Cardiac fibroblast (primary cell): ENCODE measurements at regions not wholly inside any gene's neighbourhood (a gene's known extent, or its start where the extent isn't known, plus 50 kb on each side); places are given as distances from the start of the nearest gene placed in this dataset.

Source experiments
- DNase-seq, 2 donors: peaks; one replicate each; pipeline versions ENCODE4 v3.0.0 to v3.0.0-alpha.2; 2010; ENCODE audit warnings: low read depth in 2 of 2
- H3K4me3 ChIP-seq, 2 donors: replicated peaks in 1 of 2; 1 replicate in 1 of 2; 2 replicates in 1 of 2; pipeline ENCODE4 v1.5.1; 2011; ENCODE audit warnings: low read depth in 2 of 2, low read length in 2 of 2, mild to moderate bottlenecking in 2 of 2, moderate library complexity in 1 of 2
- TF ChIP-seq, protein P1 (sequence below): IDR thresholded peaks from one replicate; pipeline ENCODE4 v1.5.1; 2011; ENCODE audit warnings: low read depth, mild to moderate bottlenecking, low read length, inconsistent platforms

DNA sequence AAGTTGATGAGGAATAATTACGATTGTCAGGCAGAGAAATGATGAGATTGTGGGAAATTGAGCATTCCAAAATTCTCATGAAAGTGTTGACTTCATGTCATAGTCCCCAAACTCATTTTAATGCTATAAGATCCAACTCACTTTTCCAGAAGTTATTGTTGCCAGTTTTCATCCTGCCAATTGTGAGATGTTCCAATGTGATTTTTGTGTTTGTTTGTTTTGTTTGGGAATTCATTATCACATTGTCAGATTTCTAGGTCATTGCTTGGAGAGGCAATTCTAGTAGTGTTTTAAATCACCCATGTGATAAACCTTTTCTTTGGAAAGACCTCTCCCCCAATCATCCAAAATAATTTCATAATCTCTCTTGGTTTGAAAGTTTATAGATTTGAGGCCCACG is 86.0 kb upstream of the ACVR2A start:
- TF ChIP-seq, protein P1, sequence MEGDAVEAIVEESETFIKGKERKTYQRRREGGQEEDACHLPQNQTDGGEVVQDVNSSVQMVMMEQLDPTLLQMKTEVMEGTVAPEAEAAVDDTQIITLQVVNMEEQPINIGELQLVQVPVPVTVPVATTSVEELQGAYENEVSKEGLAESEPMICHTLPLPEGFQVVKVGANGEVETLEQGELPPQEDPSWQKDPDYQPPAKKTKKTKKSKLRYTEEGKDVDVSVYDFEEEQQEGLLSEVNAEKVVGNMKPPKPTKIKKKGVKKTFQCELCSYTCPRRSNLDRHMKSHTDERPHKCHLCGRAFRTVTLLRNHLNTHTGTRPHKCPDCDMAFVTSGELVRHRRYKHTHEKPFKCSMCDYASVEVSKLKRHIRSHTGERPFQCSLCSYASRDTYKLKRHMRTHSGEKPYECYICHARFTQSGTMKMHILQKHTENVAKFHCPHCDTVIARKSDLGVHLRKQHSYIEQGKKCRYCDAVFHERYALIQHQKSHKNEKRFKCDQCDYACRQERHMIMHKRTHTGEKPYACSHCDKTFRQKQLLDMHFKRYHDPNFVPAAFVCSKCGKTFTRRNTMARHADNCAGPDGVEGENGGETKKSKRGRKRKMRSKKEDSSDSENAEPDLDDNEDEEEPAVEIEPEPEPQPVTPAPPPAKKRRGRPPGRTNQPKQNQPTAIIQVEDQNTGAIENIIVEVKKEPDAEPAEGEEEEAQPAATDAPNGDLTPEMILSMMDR = no peak
- no peak for DNase-seq
- no peak overlapping the region for H3K4me3 ChIP-seq

DNA sequence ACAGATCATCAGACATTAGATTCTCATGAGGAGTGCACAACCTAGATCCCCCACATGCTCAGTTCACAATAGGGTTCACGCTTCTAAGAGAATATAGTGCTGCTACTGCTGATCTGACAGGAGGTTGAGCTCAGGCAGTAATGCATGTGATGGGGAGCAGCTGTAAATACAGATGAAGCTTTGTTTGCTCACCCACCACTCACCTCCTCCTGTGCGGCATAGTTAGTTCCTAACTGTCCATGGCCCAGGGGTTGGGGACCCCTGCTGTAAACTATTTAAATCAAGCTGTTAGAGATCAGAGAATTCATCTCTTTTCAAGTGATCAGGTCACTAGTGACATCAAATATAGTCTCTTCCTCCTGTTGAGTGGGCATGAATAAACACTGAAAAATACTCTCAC is 88.8 kb upstream of the ACVR2A start:
- H3K4me3 ChIP-seq = no peak overlapping the region
- TF ChIP-seq, protein P1 = no peak
- DNase-seq = no peak

DNA sequence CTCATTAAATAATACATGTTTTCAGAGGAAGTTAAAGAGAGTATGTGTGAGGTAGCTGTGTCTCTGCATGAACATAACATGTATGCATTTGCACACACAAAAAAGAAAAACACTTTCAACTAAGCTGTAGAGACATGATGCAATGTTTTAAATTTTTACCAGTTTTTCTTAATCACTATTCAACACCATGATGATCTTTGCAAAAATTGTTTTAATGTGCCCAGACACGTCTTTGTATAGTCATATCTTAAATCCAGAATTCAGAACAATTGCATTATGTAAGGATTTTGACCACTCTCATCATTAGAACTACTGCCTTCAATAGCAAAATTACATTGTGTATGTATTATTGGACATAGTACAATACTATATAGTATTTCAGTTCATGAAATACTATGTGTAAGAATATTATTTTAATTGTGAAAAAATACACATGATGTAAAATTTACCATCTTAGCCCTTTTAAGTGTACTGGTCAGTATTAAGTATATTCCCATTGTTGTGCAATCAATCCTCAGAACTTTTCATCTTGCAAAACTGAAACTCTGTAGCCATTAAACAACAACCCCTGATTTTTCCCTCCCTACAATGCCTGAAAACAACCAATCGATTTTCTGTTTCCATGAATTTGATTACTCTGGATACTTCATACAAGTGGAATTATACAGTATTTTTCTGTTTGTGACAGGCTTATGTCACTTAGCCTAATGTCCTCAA is 104.5 kb upstream of the ACVR2A start:
- TF ChIP-seq, protein P1 = no peak
- DNase-seq = no peak
- H3K4me3 ChIP-seq = no peak overlapping the region

- no peak overlapping the region for H3K4me3 ChIP-seq
- TF ChIP-seq, protein P1 = no peak
- DNase-seq = peak; percentile 6 to 15
These were observed 105.3 kb upstream of the ACVR2A start for GRCh38 chr2:147739508-147739907.

- TF ChIP-seq, protein P1 = no peak
- H3K4me3 ChIP-seq = no peak overlapping the region
- peak in 1 of 2 donors; percentile 6 for DNase-seq
These were observed 126.0 kb upstream of the ACVR2A start for GRCh38 chr2:147718831-147719230.

- TF ChIP-seq, protein P1 = no peak
- no peak overlapping the region for H3K4me3 ChIP-seq
- no peak for DNase-seq
These were observed 127.9 kb upstream of the ACVR2A start for GRCh38 chr2:147716906-147717305.

- TF ChIP-seq, protein P1 = no peak
- H3K4me3 ChIP-seq = no peak overlapping the region
These were observed 129.0 kb upstream of the ACVR2A start for GRCh38 chr2:147715807-147716206.

More at GRCh38 chr2:147715807-147716206, 129.0 kb upstream of the ACVR2A start:
- DNase-seq = peak in 1 of 2 donors; percentile 11
